Activated CD8-positive, alpha-beta memory T cell treated with anti-CD3 and anti-CD28 coated beads for 1 hour (primary cell): ENCODE measurements at regions not wholly inside any gene's neighbourhood (a gene's known extent, or its start where the extent isn't known, plus 50 kb on each side); places are given as distances from the start of the nearest gene placed in this dataset.

Source experiments
- DNase-seq, 2 donors: peaks; one replicate each; pipeline ENCODE4 v3.0.0-alpha.2; 2020; ENCODE audit warnings: low read depth in 1 of 2; ENCODE audit errors: extremely low read depth in 1 of 2

DNA sequence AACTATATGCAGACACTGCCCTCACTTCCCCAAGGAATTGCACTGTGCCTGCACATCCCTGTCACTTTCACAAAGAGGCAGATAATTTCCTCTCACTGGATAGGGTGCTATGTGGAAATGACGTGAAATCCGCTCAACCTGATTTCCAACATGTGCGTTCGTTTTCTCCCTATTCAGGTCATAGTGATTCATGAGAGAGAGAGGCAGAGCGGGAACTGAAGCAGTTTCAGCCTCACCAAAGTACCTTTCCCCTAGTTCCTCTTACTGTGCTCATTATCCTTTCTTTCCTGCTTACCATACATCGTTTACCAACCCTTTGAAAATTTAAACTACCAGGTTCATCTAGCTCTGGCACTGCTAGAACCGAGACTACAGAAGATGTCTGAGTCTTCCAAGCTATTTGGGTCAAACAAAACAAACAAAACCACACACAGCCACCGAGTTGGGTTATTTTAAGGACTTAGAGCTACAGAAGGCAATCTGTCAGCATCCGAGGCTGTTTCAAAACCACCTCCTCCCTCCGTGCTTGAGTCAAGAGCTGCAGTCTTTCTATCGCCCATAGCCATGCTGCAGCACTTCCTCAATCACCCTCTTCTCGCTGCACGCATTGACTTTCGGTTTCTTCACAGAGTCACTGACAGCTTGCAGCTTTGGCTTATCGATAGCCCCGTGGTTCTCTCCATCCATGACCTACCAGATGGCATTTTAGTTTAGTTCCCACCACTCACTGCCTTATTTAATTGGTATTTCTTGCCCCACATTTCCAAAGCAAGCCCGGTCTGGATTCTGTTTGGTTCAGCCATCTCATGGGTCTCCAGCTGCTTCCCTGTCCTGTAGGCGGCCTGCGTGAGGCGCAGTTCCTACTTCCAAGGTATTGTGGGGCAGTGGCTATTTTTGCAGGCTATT lies 1395.8 kb downstream of the EFNB2 start:
- peak; percentile 14 to 30 for DNase-seq

DNA sequence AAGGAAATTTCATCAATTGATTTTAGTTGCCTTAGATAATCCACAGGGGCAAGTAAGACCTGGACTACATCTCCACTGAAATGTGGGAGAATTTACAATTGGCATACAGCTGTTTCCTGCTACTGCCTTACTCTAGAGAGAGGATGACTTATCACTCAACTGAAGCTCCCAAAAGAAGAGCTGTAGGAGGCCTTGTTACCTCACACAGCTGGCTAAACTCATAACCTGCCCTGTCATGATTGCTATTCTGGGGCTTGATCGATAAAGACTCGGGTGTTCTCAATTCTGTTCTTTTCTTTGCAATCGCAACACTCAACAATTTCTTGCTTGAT lies 1396.4 kb downstream of the EFNB2 start:
- no peak for DNase-seq

DNA sequence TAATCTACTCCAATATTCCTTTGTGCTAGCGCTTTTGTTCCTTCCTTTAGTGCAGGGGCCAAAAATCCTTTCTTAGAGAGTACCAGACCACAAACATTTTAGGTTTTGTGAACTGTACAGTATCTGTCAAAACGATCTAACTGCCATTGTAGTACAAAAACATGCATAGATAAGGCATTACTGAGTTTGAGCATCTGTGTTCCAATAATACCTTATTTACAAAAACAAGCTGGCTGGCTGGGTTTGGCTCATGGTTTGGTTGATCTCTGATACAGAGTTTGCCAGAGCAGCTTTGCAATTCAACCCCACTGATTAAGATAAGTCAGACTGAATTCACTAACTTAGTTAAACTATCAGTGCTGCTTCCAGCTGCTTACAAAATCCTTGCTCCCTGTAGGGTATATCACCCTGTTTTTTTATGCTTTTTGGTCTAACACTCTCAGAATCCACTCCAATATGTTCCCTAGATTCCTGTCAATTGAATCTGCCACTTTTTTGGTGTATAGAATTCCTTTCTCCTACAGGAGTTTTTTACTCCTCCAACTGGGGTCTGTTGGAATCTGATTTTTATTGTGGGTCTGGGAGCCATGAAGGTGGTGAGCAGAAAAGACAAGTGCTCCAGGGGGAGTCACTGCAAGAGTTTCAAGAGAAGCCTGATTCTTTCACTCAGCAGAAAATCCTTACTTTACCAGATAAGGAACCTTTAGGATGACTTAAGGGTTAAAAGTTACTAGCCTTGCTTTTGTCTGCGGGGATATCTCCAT lies 1399.4 kb downstream of the EFNB2 start:
- DNase-seq: no peak

DNA sequence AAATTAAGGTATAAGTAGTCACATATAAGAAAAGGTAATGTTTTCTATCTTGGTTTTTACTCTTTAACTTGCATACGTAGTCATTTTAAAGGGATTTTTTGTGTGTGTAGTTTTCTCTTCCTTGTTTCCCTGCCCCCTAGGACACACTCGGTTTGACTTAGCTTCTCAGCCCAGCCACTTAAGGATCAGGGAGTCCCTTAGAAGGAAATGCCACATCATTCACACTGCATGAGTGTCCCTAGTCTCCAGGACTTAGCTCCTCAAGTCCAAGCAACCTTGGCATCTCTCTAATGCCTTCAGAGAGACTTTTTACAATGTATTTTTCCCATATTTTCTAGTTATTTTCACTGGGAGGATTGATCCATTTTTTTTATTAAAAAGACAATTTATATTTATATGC lies 1407.7 kb downstream of the EFNB2 start:
- no peak for DNase-seq

DNA sequence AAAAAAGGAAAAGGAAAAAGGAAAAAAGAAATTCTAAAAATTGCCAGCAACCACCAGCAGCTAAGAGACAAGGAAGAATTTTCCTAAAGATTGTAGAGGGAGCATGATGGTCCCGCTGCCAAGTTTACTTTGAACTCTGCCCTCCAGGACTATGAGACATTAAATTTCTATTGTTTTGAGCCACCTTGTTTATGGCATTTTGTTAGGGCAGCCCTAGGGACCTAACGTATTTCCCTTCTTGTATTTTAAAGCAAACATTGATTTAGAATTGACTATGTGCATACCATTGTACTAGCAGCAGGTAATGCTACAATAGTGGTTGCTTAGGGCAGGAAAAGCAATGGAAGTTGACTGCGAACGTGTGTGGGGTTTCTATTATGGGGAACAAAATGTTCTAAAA lies 1414.2 kb downstream of the EFNB2 start:
- no peak for DNase-seq

DNA sequence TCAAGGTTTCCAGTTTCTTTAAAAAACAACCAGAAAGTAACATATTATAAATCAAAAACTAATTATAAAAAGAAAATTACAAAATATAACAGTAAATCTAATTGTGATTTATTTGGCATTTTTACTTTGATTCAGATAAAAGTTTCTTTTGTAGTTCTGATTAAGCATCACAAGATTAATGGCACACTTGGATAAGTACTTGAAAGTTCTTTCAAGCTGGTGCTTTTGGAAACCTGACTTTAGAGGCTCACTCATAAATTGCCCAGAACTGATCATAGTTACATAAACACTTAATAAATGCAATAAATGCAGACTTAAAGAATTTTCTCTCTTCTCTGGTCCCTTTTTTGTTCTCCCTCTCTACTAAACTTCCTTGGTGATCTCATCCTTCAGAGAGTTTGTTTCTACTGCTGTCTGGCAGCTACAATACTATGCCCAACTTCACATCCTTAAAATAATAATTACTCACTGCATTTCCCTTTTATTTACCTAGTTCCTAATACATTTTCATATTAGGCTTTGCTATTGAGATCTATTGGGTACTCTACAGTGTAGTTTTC lies 1417.0 kb downstream of the EFNB2 start:
- DNase-seq: no peak

DNA sequence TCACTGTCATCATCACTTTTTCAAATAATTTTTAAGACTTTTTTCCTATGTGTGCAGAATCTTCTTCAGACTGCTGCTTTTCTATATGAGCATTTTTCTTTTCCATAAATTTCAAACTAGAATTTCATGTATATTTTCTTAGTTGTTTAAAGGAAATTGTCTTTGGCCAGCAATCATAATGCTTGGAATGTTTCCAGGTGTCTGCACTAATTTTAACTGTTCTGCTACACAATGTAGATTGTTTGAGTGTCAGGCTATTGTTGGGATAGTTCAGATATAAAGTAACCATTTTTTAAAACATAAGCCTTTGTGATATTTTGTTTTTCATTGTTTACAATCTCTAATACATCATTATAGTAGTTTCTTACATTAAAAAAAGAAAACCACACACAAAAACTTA lies 1418.5 kb downstream of the EFNB2 start:
- DNase-seq: no peak

DNA sequence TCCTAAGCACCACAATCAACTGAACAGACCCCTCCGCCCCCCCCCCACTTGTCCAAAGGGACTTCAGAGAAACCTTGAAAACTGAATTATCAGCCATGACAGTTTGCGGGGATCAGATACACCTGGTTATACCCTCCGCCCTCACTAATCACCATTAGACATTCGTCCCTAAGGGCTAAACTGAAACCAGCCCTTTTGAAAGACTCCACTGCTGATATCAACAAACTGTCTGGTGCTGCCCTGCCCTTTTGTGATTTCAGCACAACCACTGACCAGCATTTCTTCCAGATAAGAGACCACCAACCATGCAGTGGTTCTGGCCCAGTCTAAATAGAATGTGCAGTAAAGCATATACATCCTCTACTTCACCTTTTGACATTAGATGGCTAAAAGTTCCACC lies 1422.9 kb downstream of the EFNB2 start:
- DNase-seq: no peak

DNA sequence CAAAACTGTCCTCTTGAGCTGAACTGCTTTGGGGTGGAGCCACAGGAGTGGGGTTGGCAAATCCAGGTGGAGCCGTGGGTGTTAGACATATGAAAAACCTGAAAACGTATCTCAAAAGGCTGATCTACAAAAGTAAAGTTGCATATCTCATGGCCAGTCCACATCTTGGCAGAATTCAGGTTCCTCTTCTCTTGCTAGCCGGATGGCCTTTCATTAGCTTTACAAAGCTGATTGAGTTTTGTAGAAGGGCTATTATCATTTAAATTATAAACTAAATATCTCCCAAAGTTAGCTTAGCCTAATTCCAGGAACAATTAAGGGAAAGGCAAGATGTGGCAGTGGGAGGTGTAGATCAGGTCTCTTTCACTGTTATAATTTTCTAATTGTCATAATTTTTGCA lies 1427.7 kb downstream of the EFNB2 start:
- DNase-seq: no peak

DNA sequence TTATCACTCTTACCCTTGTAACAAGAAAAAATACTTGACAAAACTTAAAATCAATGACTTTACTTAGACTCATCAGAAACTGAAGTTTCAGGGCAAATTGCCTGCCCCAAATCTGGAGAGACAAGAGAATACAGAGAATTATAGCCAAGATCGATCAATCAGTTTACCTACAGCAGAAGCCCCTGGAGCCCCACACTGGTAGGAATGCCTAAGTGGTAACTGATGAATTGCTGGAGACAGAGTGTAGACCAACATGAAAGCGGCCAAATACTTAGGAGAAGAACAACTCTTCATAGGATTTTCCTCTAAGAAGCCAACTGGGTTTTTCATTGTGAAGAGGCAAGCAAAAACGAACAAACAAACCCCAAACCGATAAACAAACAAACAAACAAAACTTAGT lies 1430.0 kb downstream of the EFNB2 start:
- DNase-seq: no peak

DNA sequence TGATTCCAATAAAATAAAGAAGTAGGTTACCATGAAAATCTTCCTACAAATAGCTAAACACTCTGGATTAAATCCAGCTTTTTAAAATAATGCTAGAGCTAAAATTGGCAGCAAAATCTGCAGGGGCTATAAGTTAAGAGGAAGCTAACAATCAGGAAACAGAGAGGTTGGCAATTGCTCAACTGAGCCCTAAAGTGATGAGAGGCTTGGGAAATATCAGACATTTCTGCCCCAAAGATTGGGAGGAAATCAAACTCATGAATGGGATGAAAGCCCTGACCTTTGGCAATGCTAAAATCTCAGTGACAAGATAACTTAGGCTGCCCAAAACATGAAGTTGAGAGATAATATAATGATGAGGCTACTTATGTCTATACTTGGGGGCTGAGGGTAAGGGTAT lies 1437.9 kb downstream of the EFNB2 start:
- no peak for DNase-seq

DNA sequence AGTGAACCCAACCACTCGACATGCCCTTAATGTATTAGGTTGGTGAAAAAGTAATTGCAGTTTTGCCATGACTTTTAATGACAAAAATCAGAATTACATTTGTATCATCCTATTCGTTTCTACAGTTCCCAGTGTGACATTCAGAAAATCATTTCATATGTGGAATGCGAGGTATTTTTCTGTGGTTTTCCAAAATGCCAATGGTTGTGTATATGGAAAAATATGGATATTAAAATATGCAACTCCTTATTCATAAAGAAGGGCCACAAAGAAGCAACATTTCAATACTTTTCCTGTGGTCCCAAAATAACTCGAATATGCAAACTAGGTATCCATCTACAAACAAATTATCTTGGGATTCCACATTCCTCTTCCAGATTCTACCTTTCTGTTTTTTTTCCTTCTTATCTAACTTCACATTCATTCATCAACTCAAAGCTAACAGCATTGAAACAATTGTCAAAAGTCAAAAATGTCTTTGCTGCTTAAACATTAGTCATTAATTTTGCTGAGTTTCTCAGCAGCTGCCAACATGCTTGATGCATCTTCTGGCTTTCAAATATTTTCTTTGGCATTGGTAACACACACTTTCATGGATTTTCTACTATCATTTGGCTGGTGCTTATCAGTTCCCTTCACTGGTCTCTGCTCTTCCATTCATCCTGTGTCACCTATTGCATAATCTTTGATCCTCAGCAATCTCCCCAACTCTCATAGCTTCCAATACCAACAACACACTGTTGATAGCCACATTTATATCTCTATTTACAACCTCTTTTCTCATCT lies 1445.4 kb downstream of the EFNB2 start:
- no peak for DNase-seq

DNA sequence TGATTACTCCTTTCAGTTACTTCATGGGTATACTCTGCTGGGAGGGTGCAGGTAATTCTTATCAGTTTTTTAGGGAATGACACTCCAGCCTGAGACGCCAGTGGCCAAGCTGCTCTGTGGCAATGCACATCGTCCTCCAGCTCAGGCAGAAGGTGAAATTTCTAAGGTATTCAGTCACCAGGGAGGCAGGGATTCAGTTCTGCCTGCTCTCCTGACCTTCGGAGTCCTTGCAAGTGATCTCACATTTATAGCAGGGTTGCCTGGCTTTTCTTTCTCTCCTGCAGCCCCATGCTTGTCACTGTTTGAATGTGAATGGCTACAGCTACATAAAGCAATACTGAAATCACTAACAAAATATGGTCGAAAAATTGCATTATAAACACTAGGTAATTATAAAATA lies 1447.5 kb downstream of the EFNB2 start:
- DNase-seq: no peak

DNA sequence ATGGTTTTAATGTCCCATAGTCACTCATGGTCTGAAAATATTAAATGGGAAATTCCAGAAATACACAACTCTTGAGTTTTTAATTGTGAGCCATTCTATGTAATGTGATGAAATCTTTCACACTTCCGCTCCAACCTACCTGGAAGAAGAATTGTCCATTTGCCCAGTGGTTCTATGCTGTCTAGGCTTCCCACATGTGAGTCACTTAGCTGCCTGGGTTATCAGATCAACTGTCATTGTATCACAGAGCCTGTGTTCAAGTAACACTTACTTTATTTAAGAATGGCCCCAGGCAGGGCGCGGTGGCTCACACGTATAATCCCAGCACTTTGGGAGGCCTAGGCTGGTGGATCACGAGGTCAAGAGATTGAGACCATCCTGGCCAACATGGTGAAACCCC lies 1450.5 kb downstream of the EFNB2 start:
- no peak for DNase-seq

DNA sequence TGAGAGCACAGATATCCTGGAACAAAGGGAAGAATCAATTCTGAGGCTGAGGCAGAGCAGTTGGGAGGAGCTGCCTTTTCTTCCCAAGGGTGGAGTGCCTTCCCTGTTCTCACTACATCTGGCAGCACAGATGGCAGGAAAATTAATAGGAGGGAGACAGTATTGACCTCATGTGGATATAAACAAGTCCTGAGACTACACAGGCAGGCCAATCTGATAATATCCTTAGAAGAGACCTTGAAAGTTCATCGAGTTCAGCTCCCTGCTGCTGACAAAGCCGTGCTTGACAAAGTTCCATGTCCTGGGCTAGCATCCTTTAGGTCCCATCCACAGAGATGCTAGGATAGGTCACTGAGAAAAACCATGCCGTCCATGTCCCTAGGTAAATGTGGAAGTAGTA lies 1451.5 kb downstream of the EFNB2 start:
- DNase-seq: no peak

DNA sequence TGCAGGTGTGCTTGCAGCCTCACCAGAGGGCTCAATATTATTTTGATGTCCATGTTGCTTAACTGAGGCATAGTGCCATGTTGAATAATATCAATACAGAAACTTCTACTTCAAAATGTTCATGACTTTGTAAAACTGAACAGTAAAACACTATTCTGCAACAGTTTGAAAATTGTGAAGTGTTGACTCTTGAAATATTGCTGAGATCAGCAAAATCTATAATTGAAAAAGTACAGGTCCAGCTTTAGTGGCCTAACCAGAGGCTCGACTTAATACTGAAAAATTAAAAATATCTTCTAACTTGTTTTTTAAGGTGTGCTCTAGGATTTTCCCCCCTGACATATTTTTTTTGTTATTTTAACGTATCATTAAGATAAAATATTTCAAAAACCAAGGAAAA lies 1460.7 kb downstream of the EFNB2 start:
- no peak for DNase-seq

DNA sequence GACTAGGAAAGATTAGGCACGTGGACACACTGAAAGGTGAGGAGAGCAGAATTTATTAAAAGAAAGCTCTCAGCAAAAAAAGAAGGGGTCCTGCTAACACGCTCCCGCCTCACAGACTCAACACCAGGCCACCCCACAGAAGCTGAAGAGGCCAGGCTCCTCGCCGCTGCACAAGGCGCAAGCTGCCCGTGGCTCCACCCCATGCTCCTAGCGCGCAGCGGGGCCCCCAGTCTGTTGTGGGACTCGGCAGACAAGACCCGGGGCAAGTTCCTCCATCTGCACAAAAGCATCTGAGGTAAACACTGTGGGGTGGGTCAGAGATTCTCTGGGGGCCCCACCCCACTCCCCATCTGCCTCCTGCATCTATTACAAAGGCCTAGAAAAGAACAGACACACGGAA lies 1462.4 kb downstream of the EFNB2 start:
- DNase-seq: no peak

DNA sequence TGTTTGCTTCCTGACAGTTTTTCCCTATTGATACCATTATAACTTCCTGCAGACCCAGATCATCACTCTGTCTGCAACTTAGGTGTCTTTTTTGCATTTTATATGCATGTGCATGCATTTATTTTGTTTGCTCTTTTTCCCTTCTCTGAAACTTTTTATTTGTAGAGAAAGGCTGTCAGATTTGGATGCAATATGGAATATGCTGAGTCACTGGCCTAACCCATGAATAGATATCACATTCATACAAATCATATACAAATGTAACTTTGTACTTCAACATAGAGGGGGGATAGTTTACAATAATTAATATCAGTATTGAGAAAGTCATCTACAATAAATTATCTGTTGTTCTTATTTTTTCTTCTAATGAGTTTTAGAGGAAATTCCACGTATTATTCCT lies 1465.0 kb downstream of the EFNB2 start:
- DNase-seq: no peak

DNA sequence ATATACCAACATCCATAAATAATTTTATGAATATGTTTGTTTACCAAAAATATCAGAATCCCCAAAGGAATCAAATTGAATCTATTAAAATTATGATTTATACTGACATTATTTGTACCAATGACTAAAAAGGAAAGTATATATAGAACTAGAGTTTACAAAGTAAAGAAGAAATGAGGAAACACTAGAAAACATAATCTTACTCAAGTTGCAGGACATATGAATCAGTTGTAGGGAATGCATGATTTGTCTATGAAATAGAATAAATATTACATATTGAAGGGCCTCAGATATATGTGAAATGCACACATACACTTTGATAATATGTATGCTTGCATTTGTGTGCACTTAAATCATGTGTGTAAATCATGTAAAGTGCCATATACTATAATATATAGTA lies 1466.4 kb downstream of the EFNB2 start:
- DNase-seq: no peak

DNA sequence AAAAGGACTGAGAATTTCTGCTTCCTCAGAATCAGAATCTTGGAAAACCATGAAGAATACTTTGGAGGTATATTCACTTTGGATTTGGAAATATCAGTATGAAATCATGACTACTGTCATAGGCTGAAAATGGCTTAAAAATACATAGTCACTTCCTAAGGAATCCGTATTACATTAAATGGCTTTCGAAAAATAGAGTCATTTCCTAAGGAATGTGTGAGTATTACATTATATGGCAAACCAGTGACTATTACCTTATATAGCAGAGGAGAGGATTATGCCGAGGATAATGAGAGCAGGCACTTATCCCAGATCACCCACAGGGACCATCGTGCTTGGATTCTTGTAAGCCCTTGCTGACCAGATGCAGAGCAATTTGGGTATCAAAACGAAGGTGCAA lies 1471.8 kb downstream of the EFNB2 start:
- DNase-seq: no peak

DNA sequence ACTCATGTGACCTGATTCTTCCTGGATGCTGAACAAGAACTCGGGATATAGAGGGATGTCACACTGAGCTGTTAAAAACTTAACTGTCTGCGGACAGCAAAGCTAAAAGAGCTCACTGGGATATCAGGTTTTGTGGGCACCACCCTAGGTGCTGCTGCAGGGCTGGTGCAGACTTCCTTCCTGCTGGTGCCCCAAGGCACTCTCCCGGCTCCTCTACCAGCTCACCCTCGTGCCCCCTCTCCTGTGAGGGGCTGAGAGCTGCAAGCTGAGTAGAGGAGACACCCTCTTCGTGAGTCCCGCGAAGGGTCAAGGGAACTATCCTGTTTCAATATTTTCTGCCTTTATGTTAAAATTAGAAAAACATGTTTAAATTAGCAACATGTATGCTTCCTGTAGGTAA lies 1475.7 kb downstream of the EFNB2 start:
- no peak for DNase-seq
